GM12878 (cell line): ENCODE measurements at regions not wholly inside any gene's neighbourhood (a gene's known extent, or its start where the extent isn't known, plus 50 kb on each side); places are given as distances from the start of the nearest gene placed in this dataset.

ENCODE experiments used
- GABPA ChIP-seq: IDR thresholded peaks from 2 replicates; pipeline ENCODE4 v1.6.1; 2014; ENCODE audit warnings: antibody characterized with exemption, low read depth, mild to moderate bottlenecking, inconsistent platforms
- HDAC6 ChIP-seq: fragments of 200-600 bp; sonication (generic); IDR thresholded peaks from one replicate; pipeline ENCODE4 v1.8.0; 2017; ENCODE audit warnings: antibody characterized with exemption; ENCODE audit not compliant: unreplicated experiment
- NRF1 ChIP-seq: conservative IDR thresholded peaks from 2 replicates; pipeline ENCODE4 v1.6.1; 2011; ENCODE audit warnings: mild to moderate bottlenecking, low read depth, low read length, improper control_type of control experiment
- POLR2AphosphoS5 ChIP-seq: IDR thresholded peaks from 2 replicates; pipeline ENCODE4 v1.6.1; 2011; ENCODE audit warnings: mild to moderate bottlenecking, low read length, inconsistent platforms
- TF ChIP-seq, protein P1 (sequence below): IDR thresholded peaks from 2 replicates; pipeline ENCODE4 v1.6.1; 2012; ENCODE audit warnings: mild to moderate bottlenecking, low read depth, low read length

DNA sequence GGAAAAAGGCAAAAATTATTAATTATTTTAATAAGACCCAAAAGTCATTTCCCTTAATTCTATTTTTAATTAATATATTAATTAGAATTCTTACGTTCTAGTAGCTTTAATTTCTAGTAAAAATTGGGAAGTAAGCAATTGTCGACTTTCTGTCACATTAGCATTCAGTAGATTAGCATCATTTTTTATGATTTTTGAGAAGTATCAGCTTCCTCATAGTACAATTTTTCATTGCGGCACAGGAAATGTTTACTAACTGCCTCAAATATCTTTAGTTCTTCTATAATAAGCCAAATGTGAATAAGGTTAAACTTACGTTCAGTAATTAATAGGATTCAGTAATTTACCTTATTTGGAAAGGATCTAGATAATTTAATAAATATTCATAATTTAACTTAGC lies 687.4 kb downstream of the EPM2A start:
- TF ChIP-seq HDAC6 (no peak), GABPA (no peak), POLR2AphosphoS5 (no peak), NRF1 (no peak)
- TF ChIP-seq, protein P1, sequence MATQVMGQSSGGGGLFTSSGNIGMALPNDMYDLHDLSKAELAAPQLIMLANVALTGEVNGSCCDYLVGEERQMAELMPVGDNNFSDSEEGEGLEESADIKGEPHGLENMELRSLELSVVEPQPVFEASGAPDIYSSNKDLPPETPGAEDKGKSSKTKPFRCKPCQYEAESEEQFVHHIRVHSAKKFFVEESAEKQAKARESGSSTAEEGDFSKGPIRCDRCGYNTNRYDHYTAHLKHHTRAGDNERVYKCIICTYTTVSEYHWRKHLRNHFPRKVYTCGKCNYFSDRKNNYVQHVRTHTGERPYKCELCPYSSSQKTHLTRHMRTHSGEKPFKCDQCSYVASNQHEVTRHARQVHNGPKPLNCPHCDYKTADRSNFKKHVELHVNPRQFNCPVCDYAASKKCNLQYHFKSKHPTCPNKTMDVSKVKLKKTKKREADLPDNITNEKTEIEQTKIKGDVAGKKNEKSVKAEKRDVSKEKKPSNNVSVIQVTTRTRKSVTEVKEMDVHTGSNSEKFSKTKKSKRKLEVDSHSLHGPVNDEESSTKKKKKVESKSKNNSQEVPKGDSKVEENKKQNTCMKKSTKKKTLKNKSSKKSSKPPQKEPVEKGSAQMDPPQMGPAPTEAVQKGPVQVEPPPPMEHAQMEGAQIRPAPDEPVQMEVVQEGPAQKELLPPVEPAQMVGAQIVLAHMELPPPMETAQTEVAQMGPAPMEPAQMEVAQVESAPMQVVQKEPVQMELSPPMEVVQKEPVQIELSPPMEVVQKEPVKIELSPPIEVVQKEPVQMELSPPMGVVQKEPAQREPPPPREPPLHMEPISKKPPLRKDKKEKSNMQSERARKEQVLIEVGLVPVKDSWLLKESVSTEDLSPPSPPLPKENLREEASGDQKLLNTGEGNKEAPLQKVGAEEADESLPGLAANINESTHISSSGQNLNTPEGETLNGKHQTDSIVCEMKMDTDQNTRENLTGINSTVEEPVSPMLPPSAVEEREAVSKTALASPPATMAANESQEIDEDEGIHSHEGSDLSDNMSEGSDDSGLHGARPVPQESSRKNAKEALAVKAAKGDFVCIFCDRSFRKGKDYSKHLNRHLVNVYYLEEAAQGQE = no peak
